HEK293T (cell line): ENCODE measurements at regions not wholly inside any gene's neighbourhood (a gene's known extent, or its start where the extent isn't known, plus 50 kb on each side); places are given as distances from the start of the nearest gene placed in this dataset.

Experiments used
- CTCF ChIA-PET: fragments of 350-600 bp; formaldehyde crosslinking; extraction: SDS; loops from one replicate; lab custom pipeline; 2021; ENCODE audit warnings: antibody characterized with exemption, inconsistent platforms; lab: Yijun Ruan, JAX
- POLR2A ChIA-PET: fragments of 350-600 bp; formaldehyde crosslinking; extraction: SDS; loops from one replicate; lab custom pipeline; 2020; ENCODE audit warnings: antibody characterized with exemption, inconsistent platforms; lab: Yijun Ruan, JAX
- DNase-seq: peaks from one replicate; pipeline ENCODE4 v3.0.0; 2012; ENCODE audit warnings: mixed read lengths; ENCODE audit errors: extremely low spot score
- ARNT ChIP-seq: fragments of 450-650 bp; IDR thresholded peaks from 2 replicates; pipeline ENCODE4 v1.6.1; 2017; ENCODE audit warnings: mild to moderate bottlenecking
- BHLHE40 ChIP-seq: fragments of 450-650 bp; IDR thresholded peaks from 2 replicates; pipeline ENCODE4 v1.6.1; 2016; ENCODE audit warnings: mild to moderate bottlenecking, moderate library complexity, borderline replicate concordance
- CTBP1 ChIP-seq: fragments of 450-650 bp; IDR thresholded peaks from 2 replicates; pipeline ENCODE4 v1.6.1; 2016; ENCODE audit warnings: borderline replicate concordance
- ELF4 ChIP-seq: fragments of 450-650 bp; IDR thresholded peaks from 2 replicates; pipeline ENCODE4 v1.6.1; 2017; ENCODE audit warnings: antibody characterized with exemption
- FOXA1 ChIP-seq: fragments of 450-650 bp; IDR thresholded peaks from 2 replicates; pipeline ENCODE4 v1.6.1; 2016; ENCODE audit warnings: mild to moderate bottlenecking
- FOXK2 ChIP-seq: fragments of 450-650 bp; IDR thresholded peaks from 2 replicates; pipeline ENCODE4 v1.6.1; 2016; ENCODE audit warnings: mild to moderate bottlenecking
- FOXM1 ChIP-seq: fragments of 450-650 bp; IDR thresholded peaks from 2 replicates; pipeline ENCODE4 v1.6.1; 2017; ENCODE audit warnings: mild to moderate bottlenecking, borderline replicate concordance
- HDGF ChIP-seq: fragments of 450-650 bp; IDR thresholded peaks from 2 replicates; pipeline ENCODE4 v1.6.1; 2017; ENCODE audit warnings: antibody characterized with exemption, borderline replicate concordance
- L3MBTL2 ChIP-seq: fragments of 450-650 bp; conservative IDR thresholded peaks from 2 replicates; pipeline ENCODE4 v1.6.1; 2016; ENCODE audit warnings: mild to moderate bottlenecking
- LEF1 ChIP-seq: fragments of 450-650 bp; IDR thresholded peaks from 2 replicates; pipeline ENCODE4 v1.6.1; 2017; ENCODE audit warnings: mild to moderate bottlenecking, borderline replicate concordance
- NFRKB ChIP-seq: fragments of 450-650 bp; IDR thresholded peaks from 2 replicates; pipeline ENCODE4 v1.6.1; 2016; ENCODE audit warnings: mild to moderate bottlenecking, moderate library complexity
- PKNOX1 ChIP-seq: fragments of 450-650 bp; IDR thresholded peaks from 2 replicates; pipeline ENCODE4 v1.6.1; 2016
- SP1 ChIP-seq: fragments of 450-650 bp; IDR thresholded peaks from 2 replicates; pipeline ENCODE4 v1.6.1; 2017
- SUZ12 ChIP-seq: fragments of 450-650 bp; IDR thresholded peaks from 2 replicates; pipeline ENCODE4 v1.6.1; 2016; ENCODE audit warnings: mild to moderate bottlenecking
- TARDBP ChIP-seq: fragments of 450-650 bp; IDR thresholded peaks from 2 replicates; pipeline ENCODE4 v1.6.1; 2016
- ZNF384 ChIP-seq: fragments of 450-650 bp; IDR thresholded peaks from 2 replicates; pipeline ENCODE4 v1.6.1; 2016

- no peak for DNase-seq
- ChIA-PET POLR2A (no interaction called here), CTCF (no interaction called here)
- TF ChIP-seq SUZ12 (no peak), NFRKB (no peak), FOXA1 (no peak), LEF1 (no peak), ZNF384 (no peak), FOXM1 (no peak), HDGF (no peak), L3MBTL2 (no peak), BHLHE40 (no peak), ARNT (no peak), PKNOX1 (no peak), SP1 (no peak), ELF4 (no peak), FOXK2 (no peak), CTBP1 (no peak), TARDBP (no peak)
These were observed 235.3 kb downstream of the SEC14L1 start for GRCh38 chr17:77375917-77376651.

DNA sequence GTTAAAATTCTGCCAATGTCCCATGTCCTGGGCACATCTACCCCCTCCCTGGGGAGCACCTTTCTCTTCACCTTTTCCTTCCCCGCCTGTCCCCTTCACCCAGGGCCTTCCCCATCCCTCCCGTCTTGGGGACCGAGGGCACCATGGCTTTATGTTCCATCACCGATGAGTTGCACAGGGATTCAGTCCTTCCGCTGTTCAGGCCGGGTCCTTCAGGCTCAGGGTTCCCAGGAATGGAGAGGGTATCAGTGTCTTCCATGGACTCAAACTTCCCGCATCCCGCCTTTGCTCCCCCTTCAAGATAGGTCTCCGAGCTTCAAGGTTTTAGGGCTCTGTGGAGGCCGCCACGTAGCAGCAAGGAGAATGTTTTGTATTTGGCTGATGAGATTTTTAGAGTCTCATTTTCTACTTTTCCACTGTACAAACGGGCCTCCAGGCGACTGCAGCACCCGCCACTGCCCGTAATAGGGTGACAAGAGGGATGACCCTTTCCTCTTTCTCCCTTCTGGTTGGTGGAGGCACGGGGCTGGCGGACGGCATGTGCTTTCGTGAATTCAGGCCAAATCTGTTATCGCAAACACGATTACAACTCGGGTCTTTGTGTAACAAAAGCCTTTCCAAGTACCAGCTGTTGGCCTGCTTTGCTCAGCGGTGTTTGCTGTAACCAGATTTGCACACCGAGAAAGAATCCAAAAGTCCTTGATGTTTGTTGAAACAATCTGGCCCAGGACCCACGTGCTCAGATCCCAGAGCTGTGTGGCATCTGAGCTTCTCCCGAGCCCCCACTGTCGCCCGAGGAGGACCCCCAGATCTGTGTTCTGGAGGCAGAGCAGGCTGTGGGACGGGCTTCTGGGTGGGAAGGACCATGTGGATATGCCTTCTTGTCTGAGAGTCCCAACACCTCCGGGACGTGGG is 236.3 kb downstream of the SEC14L1 start:
- POLR2A ChIA-PET = no interaction called here
- TF ChIP-seq ELF4 (no peak), NFRKB (no peak), SUZ12 (no peak), HDGF (no peak), BHLHE40 (no peak), FOXK2 (no peak), ARNT (no peak), PKNOX1 (no peak)

GRCh38 chr17:77377710-77378235 is 237.0 kb downstream of the SEC14L1 start:
- ChIA-PET POLR2A (no interaction called here), CTCF (no interaction called here)
- TF ChIP-seq ELF4 (no peak), FOXK2 (no peak), SP1 (no peak), FOXM1 (no peak), SUZ12 (no peak), TARDBP (no peak), ZNF384 (no peak), FOXA1 (no peak), PKNOX1 (no peak), HDGF (no peak), L3MBTL2 (no peak), NFRKB (no peak), BHLHE40 (no peak), LEF1 (no peak)
- DNase-seq = no peak

More for the DNA sequence above, 236.3 kb downstream of the SEC14L1 start:
- CTCF ChIA-PET = no interaction called here
- DNase-seq = no peak

- CTCF ChIA-PET = no interaction called here
- no peak for TF ChIP-seq NFRKB
- TF ChIP-seq CTBP1 = no peak
- no peak for TF ChIP-seq FOXK2
- no peak for TF ChIP-seq FOXA1
- no peak for TF ChIP-seq HDGF
- no peak for TF ChIP-seq TARDBP
- no peak for TF ChIP-seq FOXM1
- TF ChIP-seq PKNOX1 = no peak
- POLR2A ChIA-PET = no interaction called here
- DNase-seq = no peak
These were observed 237.7 kb downstream of the SEC14L1 start for GRCh38 chr17:77378318-77379064.

- POLR2A ChIA-PET = no interaction called here
- CTCF ChIA-PET = no interaction called here
- no peak for TF ChIP-seq SP1
- no peak for TF ChIP-seq ZNF384
- TF ChIP-seq HDGF = no peak
- TF ChIP-seq PKNOX1 = no peak
- TF ChIP-seq CTBP1 = no peak
- TF ChIP-seq LEF1 = no peak
- TF ChIP-seq ELF4 = no peak
- no peak for TF ChIP-seq SUZ12
- no peak for TF ChIP-seq FOXK2
- no peak for TF ChIP-seq FOXM1
- no peak for TF ChIP-seq ARNT
- TF ChIP-seq TARDBP = no peak
- TF ChIP-seq L3MBTL2 = no peak
- TF ChIP-seq NFRKB = no peak
- TF ChIP-seq FOXA1 = no peak
- TF ChIP-seq BHLHE40 = no peak
- no peak for DNase-seq
These were observed 238.3 kb downstream of the SEC14L1 start for GRCh38 chr17:77379065-77379428.
